ENCODE measurements at regions not wholly inside any gene's neighbourhood (a gene's known extent, or its start where the extent isn't known, plus 50 kb on each side); places are given as distances from the start of the nearest gene placed in this dataset.

- Histone ChIP-seq H3K9me2 (no peaks in the 10 kb centered on the region), H3K4me1 (ENCODE audit: control insufficient read depth in 1 of 2, insufficient read depth in 2 of 2, low read depth in 1 of 2, low read length in 1 of 2) (peaks cover 3 to 29% of the 10 kb centered on the region in 2 experiments; a peak in 3 of 4 replicates), H3K36me3 (replicated peaks in 1 of 2; ENCODE audit: control insufficient read depth in 1 of 2, insufficient read depth in 2 of 2, low read length in 1 of 2) (no peaks in the 10 kb centered on the region), H2AFZ (ENCODE audit: low read depth) (no peak overlapping the region), H3F3A (replicated peaks; ENCODE audit: insufficient read depth) (no peaks in the 10 kb centered on the region), H3K27ac (ENCODE audit: low read depth in 2 of 2, low read length in 1 of 2) (no peak overlapping the region), H3K79me2 (ENCODE audit: insufficient read depth) (no peaks in the 10 kb centered on the region), H4K20me1 (ENCODE audit: insufficient read depth) (peaks cover 7% of the 10 kb centered on the region; the same call in 1 of the 2 replicates), H3K9me3 (no peaks in the 10 kb centered on the region), H3K4me3 (ENCODE audit: low read depth in 2 of 2, low read length in 1 of 2) (no peak overlapping the region), H3K4me2 (no peak overlapping the region), H3K9ac (no peak overlapping the region), H3K27me3 (ENCODE audit: insufficient read depth) (no peaks in the 10 kb centered on the region)
- no peak for DNase-seq
- 94% methylated on average over 11 of the region's 11 CpGs for WGBS (ENCODE audit: low lambda C conversion rate)
- ChIA-PET CTCF (interaction anchor here (1.1 kb wide), 1 partner anchor 225 kb away, joined by 3 read pairs; no protein-coding TSS in a partner anchor), POLR2A (no interaction called here)
- no peak for TF ChIP-seq FOSL2 (IDR thresholded peaks at IDR 0.05; ENCODE audit: borderline replicate concordance, low read depth)
- no peak for TF ChIP-seq FOXM1 (IDR thresholded peaks at IDR 0.05; ENCODE audit: low read depth)
- TF ChIP-seq USF1 (IDR thresholded peaks at IDR 0.05; ENCODE audit: borderline replicate concordance, low read depth) = no peak
- no peak for TF ChIP-seq CTCF (IDR thresholded peaks at IDR 0.05)
- no peak for TF ChIP-seq NFIC (IDR thresholded peaks at IDR 0.05; ENCODE audit: borderline replicate concordance)
- no peak for TF ChIP-seq YY1 (IDR thresholded peaks at IDR 0.05; ENCODE audit: low read depth)
Observed at GRCh38 chr3:44080474-44081072, 161.1 kb upstream of the TOPAZ1 start.

- H3K4me1 ChIP-seq (ENCODE audit: control insufficient read depth in 1 of 2, insufficient read depth in 2 of 2, low read depth in 1 of 2, low read length in 1 of 2) = no peaks in the 10 kb centered on the region; a peak in 1 of 4 replicates
- no peaks in the 10 kb centered on the region for H3F3A ChIP-seq (replicated peaks; ENCODE audit: insufficient read depth)
- peaks cover 0 to 10% of the 10 kb centered on the region in 2 experiments for H3K36me3 ChIP-seq (replicated peaks in 1 of 2; ENCODE audit: control insufficient read depth in 1 of 2, insufficient read depth in 2 of 2, low read length in 1 of 2)
- H3K27me3 ChIP-seq (ENCODE audit: insufficient read depth) = no peaks in the 10 kb centered on the region
- no peaks in the 10 kb centered on the region for H3K9me3 ChIP-seq
- ChIA-PET CTCF (no interaction called here), POLR2A (no interaction called here)
- 15% methylated on average over 2 of the region's 2 CpGs for WGBS (ENCODE audit: low lambda C conversion rate)
- H3K9ac ChIP-seq = no peak overlapping the region
- no peaks in the 10 kb centered on the region for H4K20me1 ChIP-seq (ENCODE audit: insufficient read depth)
- DNase-seq = no peak
- H3K79me2 ChIP-seq (ENCODE audit: insufficient read depth) = peaks cover 25% of the 10 kb centered on the region
- no peak overlapping the region for H3K4me2 ChIP-seq
- no peak overlapping the region for H3K4me3 ChIP-seq (ENCODE audit: low read depth in 2 of 2, low read length in 1 of 2)
- H3K9me2 ChIP-seq = no peaks in the 10 kb centered on the region
- H2AFZ ChIP-seq (ENCODE audit: low read depth) = no peak overlapping the region
- peak overlapping the region in 1 of 2 experiments; percentile 2; a peak in 1 of 4 replicates for H3K27ac ChIP-seq (ENCODE audit: low read depth in 2 of 2, low read length in 1 of 2)
- TF ChIP-seq IRF3 (IDR thresholded peaks at IDR 0.05; ENCODE audit: low read depth, low read length) (no peak), POLR2AphosphoS5 (IDR thresholded peaks at IDR 0.05; ENCODE audit: low read depth, low read length) (no peak), GATA2 (CRISPR knock-in tag; IDR thresholded peaks at IDR 0.05) (no peak), USF1 (IDR thresholded peaks at IDR 0.05; ENCODE audit: borderline replicate concordance, low read depth) (no peak), TAF1 (IDR thresholded peaks at IDR 0.05; ENCODE audit: borderline replicate concordance, low read depth, low read length) (no peak), PBX3 (IDR thresholded peaks at IDR 0.05) (peak; percentile 48), SMC3 (IDR thresholded peaks at IDR 0.05; ENCODE audit: low read depth, low read length) (no peak), YY1 (IDR thresholded peaks at IDR 0.05; ENCODE audit: low read depth) (no peak), TCF12 (IDR thresholded peaks at IDR 0.05) (peak; percentile 36), GABPA (IDR thresholded peaks at IDR 0.05; ENCODE audit: low read depth) (no peak), MAX (IDR thresholded peaks at IDR 0.05; ENCODE audit: low read depth) (no peak), FOSL2 (IDR thresholded peaks at IDR 0.05; ENCODE audit: borderline replicate concordance, low read depth) (peak; percentile 53; the same call in 1 of the 2 replicates), NFIC (IDR thresholded peaks at IDR 0.05; ENCODE audit: borderline replicate concordance) (no peak), RFX5 (IDR thresholded peaks at IDR 0.05; ENCODE audit: low read length) (no peak), FOXM1 (IDR thresholded peaks at IDR 0.05; ENCODE audit: low read depth) (no peak), ELF1 (IDR thresholded peaks at IDR 0.05) (no peak), TEAD4 (IDR thresholded peaks at IDR 0.05; ENCODE audit: borderline replicate concordance, insufficient read depth) (no peak), MEF2A (IDR thresholded peaks at IDR 0.05; ENCODE audit: borderline replicate concordance, low read depth) (no peak), NRF1 (IDR thresholded peaks at IDR 0.05; ENCODE audit: low read depth, low read length) (no peak), JUND (IDR thresholded peaks at IDR 0.05) (peak; percentile 49; the same call in 1 of the 2 replicates), RXRA (IDR thresholded peaks at IDR 0.05; ENCODE audit: borderline replicate concordance, low read depth) (no peak), MXI1 (IDR thresholded peaks at IDR 0.05; ENCODE audit: low read depth, low read length) (no peak)
Observed at GRCh38 chr3:44090036-44090435, 151.7 kb upstream of the TOPAZ1 start.
